ENCODE measurements at regions not wholly inside any gene's neighbourhood (a gene's known extent, or its start where the extent isn't known, plus 50 kb on each side); places are given as distances from the start of the nearest gene placed in this dataset.

DNA sequence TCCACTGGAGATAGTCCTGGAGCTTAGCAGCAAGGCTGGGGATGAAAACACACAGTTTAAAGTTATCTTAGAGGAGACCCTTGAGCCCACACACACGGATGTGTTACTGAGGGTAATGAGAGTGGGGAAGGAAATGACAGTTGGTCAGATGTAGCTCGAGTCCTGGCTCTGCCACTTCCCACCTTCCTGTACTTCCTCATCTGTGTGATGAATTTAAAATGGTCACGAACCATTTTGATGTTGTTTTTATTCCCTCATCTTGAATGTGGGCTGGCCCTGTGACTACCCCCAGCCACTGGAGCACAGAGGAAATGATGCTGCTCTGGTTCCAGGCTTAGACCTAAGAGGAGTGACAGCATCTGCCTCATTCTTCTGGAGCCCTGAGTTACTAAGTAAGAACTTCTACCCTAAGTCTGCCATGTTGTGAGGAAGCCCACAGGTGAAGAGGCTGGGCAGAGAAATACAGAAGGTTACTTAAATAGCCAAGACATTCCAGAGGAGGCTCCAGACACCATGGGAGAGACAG lies 141.2 kb downstream of the NRN1 start:
- DNase-seq, result no peak
- H3K9me3 ChIP-seq (ENCODE audit: control insufficient read depth in 2 of 3, insufficient read depth in 1 of 3, low read length in 3 of 3), result peaks cover 0 to 3% (median 0%) of the 10 kb centered on the region in 3 donors
- TF ChIP-seq, protein P1, sequence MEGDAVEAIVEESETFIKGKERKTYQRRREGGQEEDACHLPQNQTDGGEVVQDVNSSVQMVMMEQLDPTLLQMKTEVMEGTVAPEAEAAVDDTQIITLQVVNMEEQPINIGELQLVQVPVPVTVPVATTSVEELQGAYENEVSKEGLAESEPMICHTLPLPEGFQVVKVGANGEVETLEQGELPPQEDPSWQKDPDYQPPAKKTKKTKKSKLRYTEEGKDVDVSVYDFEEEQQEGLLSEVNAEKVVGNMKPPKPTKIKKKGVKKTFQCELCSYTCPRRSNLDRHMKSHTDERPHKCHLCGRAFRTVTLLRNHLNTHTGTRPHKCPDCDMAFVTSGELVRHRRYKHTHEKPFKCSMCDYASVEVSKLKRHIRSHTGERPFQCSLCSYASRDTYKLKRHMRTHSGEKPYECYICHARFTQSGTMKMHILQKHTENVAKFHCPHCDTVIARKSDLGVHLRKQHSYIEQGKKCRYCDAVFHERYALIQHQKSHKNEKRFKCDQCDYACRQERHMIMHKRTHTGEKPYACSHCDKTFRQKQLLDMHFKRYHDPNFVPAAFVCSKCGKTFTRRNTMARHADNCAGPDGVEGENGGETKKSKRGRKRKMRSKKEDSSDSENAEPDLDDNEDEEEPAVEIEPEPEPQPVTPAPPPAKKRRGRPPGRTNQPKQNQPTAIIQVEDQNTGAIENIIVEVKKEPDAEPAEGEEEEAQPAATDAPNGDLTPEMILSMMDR (IDR thresholded peaks at IDR 0.05; ENCODE audit: borderline replicate concordance, extremely low read depth, insufficient read depth), result no peak
- H3K4me1 ChIP-seq (ENCODE audit: control insufficient read depth in 2 of 3, insufficient read depth in 2 of 3, low read depth in 1 of 3, low read length in 3 of 3), result no peaks in the 10 kb centered on the region
- no peak overlapping the region for H3K4me3 ChIP-seq (ENCODE audit: low read length in 3 of 3)
- FAIRE-seq, result no peak
- intact Hi-C loops (cut with DNase I), result no loop called here
- no peaks in the 10 kb centered on the region for H3K27me3 ChIP-seq (ENCODE audit: control insufficient read depth, insufficient read depth, low read length)
- H3K36me3 ChIP-seq (ENCODE audit: control insufficient read depth in 2 of 3, insufficient read depth in 3 of 3, low read length in 3 of 3), result no peaks in the 10 kb centered on the region
- H3K27ac ChIP-seq (ENCODE audit: low read depth in 2 of 2, low read length in 2 of 2), result no peak overlapping the region
- no peak overlapping the region for H3K9ac ChIP-seq (ENCODE audit: low read length in 3 of 3)

DNA sequence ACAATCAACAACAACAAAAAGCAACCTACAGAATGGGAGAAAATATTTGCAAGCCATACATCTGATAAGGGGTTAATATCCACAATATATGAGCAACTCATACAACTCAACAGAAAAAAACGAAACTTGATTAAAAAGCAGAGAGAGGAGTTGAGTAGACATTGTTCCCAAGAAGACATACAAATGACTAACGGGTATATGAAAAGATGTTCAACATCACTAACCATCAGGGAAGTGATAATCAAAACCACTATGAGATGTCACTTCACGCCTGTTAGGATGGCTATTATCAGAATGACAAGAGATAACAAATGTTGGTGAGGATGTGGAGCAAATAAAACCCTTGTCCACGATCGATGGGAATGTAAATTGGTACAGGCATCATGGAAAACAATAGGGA lies 145.9 kb downstream of the NRN1 start:
- TF ChIP-seq, protein P1 (IDR thresholded peaks at IDR 0.05; ENCODE audit: borderline replicate concordance, extremely low read depth, insufficient read depth), result no peak
- no peak overlapping the region for H3K9ac ChIP-seq (ENCODE audit: low read length in 3 of 3)
- no peaks in the 10 kb centered on the region for H3K36me3 ChIP-seq (ENCODE audit: control insufficient read depth in 2 of 3, insufficient read depth in 3 of 3, low read length in 3 of 3)
- no peaks in the 10 kb centered on the region for H3K4me1 ChIP-seq (ENCODE audit: control insufficient read depth in 2 of 3, insufficient read depth in 2 of 3, low read depth in 1 of 3, low read length in 3 of 3)
- H3K4me3 ChIP-seq (ENCODE audit: low read length in 3 of 3), result no peak overlapping the region
- FAIRE-seq, result no peak
- intact Hi-C loops (cut with DNase I), result no loop called here
- no peaks in the 10 kb centered on the region for H3K27me3 ChIP-seq (ENCODE audit: control insufficient read depth, insufficient read depth, low read length)
- no peak for DNase-seq
- H3K27ac ChIP-seq (ENCODE audit: low read depth in 2 of 2, low read length in 2 of 2), result no peak overlapping the region
- H3K9me3 ChIP-seq (ENCODE audit: control insufficient read depth in 2 of 3, insufficient read depth in 1 of 3, low read length in 3 of 3), result peaks cover 0 to 3% (median 0%) of the 10 kb centered on the region in 3 donors

DNA sequence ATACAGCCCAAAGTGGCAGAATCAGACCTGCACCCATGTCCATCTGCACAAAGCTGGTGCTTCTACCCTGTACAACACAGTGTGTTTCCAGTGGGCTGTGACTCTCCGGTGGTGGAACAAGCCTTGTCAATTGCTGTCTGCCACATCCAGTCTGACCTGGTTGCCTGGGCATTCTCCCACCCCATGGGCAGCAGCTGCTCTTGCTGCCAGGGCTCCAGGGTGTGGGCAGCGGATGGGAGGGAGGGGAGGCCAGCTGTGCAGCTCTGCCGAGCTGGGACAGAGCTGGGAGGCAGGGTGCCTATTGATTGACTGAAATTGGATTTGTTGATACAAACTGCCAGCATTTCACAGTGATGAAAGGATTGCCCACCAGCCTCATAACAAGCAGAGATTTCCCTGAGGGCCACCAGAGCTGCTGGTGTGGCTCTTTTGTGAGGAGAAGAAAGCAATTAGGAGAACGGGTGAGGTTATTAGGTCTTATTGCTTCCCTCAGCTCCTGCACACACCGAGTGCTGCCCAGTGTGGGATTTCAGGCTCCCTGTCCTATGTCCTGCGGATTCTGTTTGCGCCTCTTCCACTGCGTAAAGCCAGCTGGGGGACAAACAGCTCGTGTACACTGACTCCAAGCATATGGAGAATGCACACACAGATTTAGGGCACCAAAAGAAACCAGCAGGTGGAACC lies 150.8 kb downstream of the NRN1 start:
- Histone ChIP-seq H3K36me3 (ENCODE audit: control insufficient read depth in 2 of 3, insufficient read depth in 3 of 3, low read length in 3 of 3) (no peaks in the 10 kb centered on the region), H3K27me3 (ENCODE audit: control insufficient read depth, insufficient read depth, low read length) (no peaks in the 10 kb centered on the region), H3K4me3 (ENCODE audit: low read length in 3 of 3) (no peak overlapping the region), H3K9ac (ENCODE audit: low read length in 3 of 3) (no peak overlapping the region), H3K27ac (ENCODE audit: low read depth in 2 of 2, low read length in 2 of 2) (no peak overlapping the region), H3K9me3 (ENCODE audit: control insufficient read depth in 2 of 3, insufficient read depth in 1 of 3, low read length in 3 of 3) (no peaks in the 10 kb centered on the region), H3K4me1 (ENCODE audit: control insufficient read depth in 2 of 3, insufficient read depth in 2 of 3, low read depth in 1 of 3, low read length in 3 of 3) (peaks cover 0 to 2% (median 0%) of the 10 kb centered on the region in 3 donors)
- no peak for DNase-seq
- TF ChIP-seq, protein P1 (IDR thresholded peaks at IDR 0.05; ENCODE audit: borderline replicate concordance, extremely low read depth, insufficient read depth), result no peak
- intact Hi-C loops (cut with DNase I), result no loop called here
- FAIRE-seq, result no peak

Data from kidney (tissue), 13 donors.